BLaER1 treated with 17β-estradiol and CSF1 and Interleukin-3, amounts not matched to agents 10 nM and 100 nM (cell line): ENCODE measurements at regions not wholly inside any gene's neighbourhood (a gene's known extent, or its start where the extent isn't known, plus 50 kb on each side); places are given as distances from the start of the nearest gene placed in this dataset.
A peak's percentile ranks its signal among the peaks of the same experiment; 100 is the strongest.

Source experiments
- H3K27ac ChIP-seq, 11 experiments: shearing (Covaris generic); formaldehyde crosslinking; 2 replicates each; pipeline ENCODE4 v1.8.1; 2022
- H3K27me3 ChIP-seq, 11 experiments: shearing (Covaris generic); formaldehyde crosslinking; 2 replicates each; pipeline ENCODE4 v1.8.1; 2022
- H3K36me3 ChIP-seq, 11 experiments: shearing (Covaris generic); formaldehyde crosslinking; 2 replicates each; pipeline ENCODE4 v1.8.1; 2022
- H3K4me1 ChIP-seq, 10 experiments: shearing (Covaris generic); formaldehyde crosslinking; 2 replicates each; pipeline ENCODE4 v1.8.1; 2022
- H3K4me2 ChIP-seq, 11 experiments: shearing (Covaris generic); formaldehyde crosslinking; 2 replicates each; pipeline ENCODE4 v1.8.1; 2022
- H3K4me3 ChIP-seq, 10 experiments: shearing (Covaris generic); formaldehyde crosslinking; 2 replicates each; pipeline ENCODE4 v1.8.1; 2022
- H3K9ac ChIP-seq, 11 experiments: shearing (Covaris generic); formaldehyde crosslinking; 2 replicates each; pipeline ENCODE4 v1.8.1; 2022
- H3K9me3 ChIP-seq, 11 experiments: shearing (Covaris generic); formaldehyde crosslinking; replicated peaks in 1 of 11; 2 replicates each; pipeline ENCODE4 v1.8.1; 2022
- H4K20me1 ChIP-seq, 11 experiments: shearing (Covaris generic); formaldehyde crosslinking; 2 replicates each; pipeline ENCODE4 v1.8.1; 2022
- Cebpa-rat ChIP-seq, 11 experiments: shearing (Covaris generic); IDR thresholded peaks; 2 replicates each; pipeline ENCODE4 v1.8.1; 2022

DNA sequence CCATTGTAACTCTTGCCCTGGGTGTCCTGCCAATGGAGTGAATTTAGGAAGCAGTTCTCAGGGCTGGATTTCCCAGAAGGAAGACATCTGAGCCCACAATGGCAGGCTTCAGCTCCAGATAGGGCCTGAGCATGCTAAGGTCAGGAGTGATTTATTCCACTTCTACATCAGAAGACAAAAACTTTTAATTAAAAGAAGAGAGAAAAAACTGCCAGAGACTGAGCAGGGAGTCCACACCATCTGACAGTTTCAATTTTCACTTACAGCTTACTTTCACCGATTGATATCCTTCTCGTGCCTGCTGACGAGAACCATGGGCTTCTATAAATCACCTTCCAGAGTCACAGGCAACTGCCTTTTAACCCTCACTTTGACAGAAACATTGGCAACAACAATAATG, 228.3 kb upstream of the BRINP1 start:
- Histone ChIP-seq H3K4me2 (no peak overlapping the region), H3K27me3 (no peaks in the 10 kb centered on the region), H3K36me3 (no peaks in the 10 kb centered on the region), H3K9me3 (no peaks in the 10 kb centered on the region), H3K9ac (no peak overlapping the region), H4K20me1 (no peaks in the 10 kb centered on the region), H3K4me1 (peaks cover 0 to 3% (median 0%) of the 10 kb centered on the region in 10 experiments; a peak in 1 of 20 replicates), H3K4me3 (no peak overlapping the region), H3K27ac (no peak overlapping the region)
- no peak for TF ChIP-seq Cebpa-rat (IDR thresholded peaks at IDR 0.05)

DNA sequence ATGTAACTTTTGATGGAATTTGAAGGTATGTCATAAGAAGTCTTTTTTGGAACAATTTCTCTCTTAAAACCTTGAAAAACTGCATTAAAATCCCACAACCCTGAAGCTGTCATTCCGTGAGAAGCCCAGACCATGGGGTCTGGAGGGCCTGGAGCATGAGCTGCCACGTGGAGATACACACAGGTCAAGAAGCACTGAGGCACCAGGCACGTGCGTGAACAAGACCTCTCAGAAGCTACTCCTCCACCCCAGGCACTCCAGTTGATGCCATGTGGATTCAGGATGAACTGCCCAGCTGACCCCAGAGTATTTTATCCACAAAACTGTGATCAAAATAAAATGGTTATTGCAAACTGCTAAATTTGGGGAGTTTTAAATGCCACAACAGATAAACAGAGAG, 227.5 kb upstream of the BRINP1 start:
- Histone ChIP-seq H3K27ac (no peak overlapping the region), H4K20me1 (no peaks in the 10 kb centered on the region), H3K36me3 (no peaks in the 10 kb centered on the region), H3K4me3 (no peak overlapping the region), H3K9me3 (no peaks in the 10 kb centered on the region), H3K4me2 (no peak overlapping the region), H3K9ac (no peak overlapping the region), H3K27me3 (no peaks in the 10 kb centered on the region), H3K4me1 (peaks cover 0 to 3% (median 0%) of the 10 kb centered on the region in 10 experiments; a peak in 1 of 20 replicates)
- TF ChIP-seq Cebpa-rat (IDR thresholded peaks at IDR 0.05): no peak

- TF ChIP-seq Cebpa-rat (IDR thresholded peaks at IDR 0.05): no peak
- Histone ChIP-seq H3K9me3 (no peaks in the 10 kb centered on the region), H3K4me3 (no peak overlapping the region), H3K4me2 (no peak overlapping the region), H3K27ac (no peak overlapping the region), H4K20me1 (no peaks in the 10 kb centered on the region), H3K9ac (no peak overlapping the region), H3K36me3 (no peaks in the 10 kb centered on the region), H3K27me3 (no peaks in the 10 kb centered on the region), H3K4me1 (no peaks in the 10 kb centered on the region)
These were observed 219.9 kb upstream of the BRINP1 start for GRCh38 chr9:119588874-119589744.

DNA sequence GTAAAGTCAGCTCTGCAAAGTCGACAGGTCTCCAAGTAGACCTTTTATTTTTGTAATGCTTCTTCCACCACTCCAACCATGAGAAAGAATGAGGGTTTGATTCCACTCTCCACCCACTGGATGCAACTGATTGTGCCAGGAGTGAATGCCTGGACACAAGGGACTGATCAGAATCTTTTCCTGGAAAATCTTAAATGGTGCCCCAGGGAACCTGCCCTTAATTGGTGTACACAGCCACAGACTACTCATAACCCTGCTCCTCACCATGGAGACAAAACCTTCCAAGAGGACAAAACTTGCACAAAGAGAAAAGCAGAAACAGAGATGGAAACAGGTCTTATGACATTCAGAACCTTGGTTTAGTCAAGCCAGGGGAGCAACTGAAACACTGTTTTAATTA, 208.6 kb upstream of the BRINP1 start:
- Histone ChIP-seq H3K27ac (no peak overlapping the region), H3K4me3 (no peak overlapping the region), H4K20me1 (no peaks in the 10 kb centered on the region), H3K9me3 (peaks cover 0 to 1% (median 0%) of the 10 kb centered on the region in 11 experiments; a peak in 1 of 22 replicates), H3K4me1 (no peaks in the 10 kb centered on the region), H3K27me3 (no peaks in the 10 kb centered on the region), H3K36me3 (no peaks in the 10 kb centered on the region), H3K4me2 (no peak overlapping the region), H3K9ac (no peak overlapping the region)
- TF ChIP-seq Cebpa-rat (IDR thresholded peaks at IDR 0.05): no peak

GRCh38 chr9:119559986-119560385, 190.8 kb upstream of the BRINP1 start:
- H3K9me3 ChIP-seq: no peaks in the 10 kb centered on the region
- no peaks in the 10 kb centered on the region for H3K4me1 ChIP-seq
- H3K36me3 ChIP-seq: no peaks in the 10 kb centered on the region
- no peaks in the 10 kb centered on the region for H4K20me1 ChIP-seq
- no peaks in the 10 kb centered on the region for H3K27me3 ChIP-seq
- no peak overlapping the region for H3K4me3 ChIP-seq
- no peak for TF ChIP-seq Cebpa-rat (IDR thresholded peaks at IDR 0.05)
- no peak overlapping the region for H3K27ac ChIP-seq
- H3K4me2 ChIP-seq: no peak overlapping the region
- H3K9ac ChIP-seq: no peak overlapping the region

DNA sequence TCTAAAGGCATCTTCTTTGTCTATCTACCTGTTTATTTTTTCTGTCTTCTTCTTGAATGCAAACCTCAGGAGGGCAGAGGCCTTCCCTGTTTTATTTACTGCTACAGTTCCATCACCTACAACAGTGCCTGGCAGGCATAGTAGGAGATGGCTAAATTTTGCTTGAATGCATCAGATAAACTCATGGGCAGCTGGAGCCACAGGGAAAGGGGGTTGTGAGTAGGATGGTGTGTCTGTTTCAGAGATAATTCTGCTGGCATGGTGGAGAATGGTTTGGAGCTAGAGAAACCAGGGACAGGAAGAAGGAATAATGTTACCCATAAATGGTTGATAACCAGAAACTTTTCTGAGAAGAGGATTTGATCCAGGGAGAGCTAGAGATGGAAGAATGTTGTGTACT, 189.8 kb upstream of the BRINP1 start:
- H3K4me2 ChIP-seq: no peak overlapping the region
- no peak overlapping the region for H3K4me3 ChIP-seq
- no peaks in the 10 kb centered on the region for H3K4me1 ChIP-seq
- no peaks in the 10 kb centered on the region for H4K20me1 ChIP-seq
- no peaks in the 10 kb centered on the region for H3K36me3 ChIP-seq
- no peaks in the 10 kb centered on the region for H3K9me3 ChIP-seq
- no peak overlapping the region for H3K27ac ChIP-seq
- TF ChIP-seq Cebpa-rat (IDR thresholded peaks at IDR 0.05): no peak
- H3K9ac ChIP-seq: no peak overlapping the region
- H3K27me3 ChIP-seq: no peaks in the 10 kb centered on the region

DNA sequence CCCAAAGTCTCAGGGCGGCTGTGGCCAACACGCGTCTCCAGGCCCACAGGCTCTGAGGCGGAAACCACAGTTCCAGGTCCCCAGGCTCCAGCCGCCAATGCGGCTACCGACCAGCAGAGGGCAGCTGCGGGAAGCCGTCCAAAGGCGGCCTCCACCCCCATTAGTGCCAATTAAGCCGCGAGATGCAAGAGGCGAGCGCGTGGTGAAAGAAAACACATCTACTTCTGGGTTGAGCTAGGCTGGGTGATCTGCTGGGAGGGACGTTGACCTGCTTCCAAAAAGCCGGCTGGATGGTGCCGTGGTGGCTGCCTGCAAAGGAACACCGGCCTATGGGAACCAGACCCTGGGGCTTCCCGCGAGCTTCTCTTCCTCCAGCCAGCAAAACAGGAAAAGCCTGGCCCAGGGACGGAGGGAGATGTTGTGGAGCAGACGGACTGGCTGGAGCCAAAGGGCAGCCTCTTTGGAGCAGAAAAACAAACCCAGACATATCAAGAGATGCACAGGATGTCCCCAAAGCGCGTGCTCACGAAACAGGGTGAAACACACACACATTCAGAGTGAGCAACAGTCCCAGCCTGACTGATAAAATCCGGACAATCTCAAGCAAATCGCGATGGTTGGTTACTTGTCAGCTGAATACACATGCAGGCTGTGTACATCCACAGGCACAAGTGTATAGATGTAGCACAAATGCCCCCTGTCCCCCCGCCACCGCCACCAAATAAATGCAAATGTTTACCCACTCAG, 187.1 kb upstream of the BRINP1 start:
- Histone ChIP-seq H3K9me3 (no peaks in the 10 kb centered on the region), H3K27ac (no peak overlapping the region), H3K9ac (no peak overlapping the region), H4K20me1 (no peaks in the 10 kb centered on the region), H3K4me1 (no peaks in the 10 kb centered on the region), H3K4me2 (peak overlapping the region in 1 of 11 experiments; percentile 4; a peak in 1 of 22 replicates), H3K27me3 (no peaks in the 10 kb centered on the region), H3K4me3 (no peak overlapping the region), H3K36me3 (no peaks in the 10 kb centered on the region)
- TF ChIP-seq Cebpa-rat (IDR thresholded peaks at IDR 0.05): no peak

- Histone ChIP-seq H4K20me1 (no peaks in the 10 kb centered on the region), H3K36me3 (no peaks in the 10 kb centered on the region), H3K27me3 (no peaks in the 10 kb centered on the region), H3K27ac (no peak overlapping the region), H3K4me2 (no peak overlapping the region), H3K4me3 (no peak overlapping the region), H3K4me1 (no peaks in the 10 kb centered on the region), H3K9me3 (no peaks in the 10 kb centered on the region), H3K9ac (no peak overlapping the region)
- no peak for TF ChIP-seq Cebpa-rat (IDR thresholded peaks at IDR 0.05)
These were observed 175.3 kb upstream of the BRINP1 start for GRCh38 chr9:119544492-119544891.

GRCh38 chr9:119537138-119537537, 167.9 kb upstream of the BRINP1 start:
- no peaks in the 10 kb centered on the region for H4K20me1 ChIP-seq
- H3K36me3 ChIP-seq: no peaks in the 10 kb centered on the region
- no peak overlapping the region for H3K4me3 ChIP-seq
- H3K9me3 ChIP-seq: no peaks in the 10 kb centered on the region
- no peak overlapping the region for H3K4me2 ChIP-seq
- TF ChIP-seq Cebpa-rat (IDR thresholded peaks at IDR 0.05): no peak
- no peaks in the 10 kb centered on the region for H3K4me1 ChIP-seq
- no peak overlapping the region for H3K9ac ChIP-seq
- H3K27me3 ChIP-seq: no peaks in the 10 kb centered on the region
- no peak overlapping the region for H3K27ac ChIP-seq
